SKM-1 treated with dmso at 0.1 percent for 144 hours (cell line): ENCODE measurements at regions not wholly inside any gene's neighbourhood (a gene's known extent, or its start where the extent isn't known, plus 50 kb on each side); places are given as distances from the start of the nearest gene placed in this dataset.
A peak's percentile ranks its signal among the peaks of the same experiment; 100 is the strongest.
"Not testable (repeated sequence)": the region's sequence is repeated elsewhere in the genome, so short reads cannot be mapped to it uniquely, and the experiment has no call there.

ENCODE experiments used
- DNase-seq: peaks from one replicate; lab custom pipeline; 2025; ENCODE audit not compliant: unreplicated experiment; lab: John Stamatoyannopoulos, UW

GRCh38 chr11:33971530-33971929 is 79.7 kb upstream of the LMO2 start:
- not testable (repeated sequence) for DNase-seq

DNA sequence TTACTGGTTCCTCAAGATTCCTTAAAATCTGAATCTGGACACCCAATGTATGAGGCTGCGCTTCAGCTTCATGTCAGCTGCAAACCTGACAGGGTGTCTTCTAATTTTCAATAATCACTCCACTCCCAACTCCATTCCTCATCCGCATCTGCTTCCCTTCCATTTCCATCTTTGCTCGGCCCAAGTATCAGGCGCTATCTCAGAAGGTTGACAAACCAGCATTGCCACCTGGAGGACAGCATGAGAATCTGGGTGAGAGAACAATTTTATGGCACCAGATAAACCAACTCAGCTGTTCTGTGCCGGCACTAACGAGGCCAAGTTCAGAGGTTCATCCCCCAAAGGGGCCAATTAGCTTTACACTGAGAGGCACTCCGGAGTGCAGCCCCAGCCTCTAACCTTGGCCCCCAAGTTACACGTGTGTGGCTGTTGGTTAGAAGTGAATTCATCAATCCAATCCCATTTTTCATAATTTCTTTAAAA is 79.1 kb upstream of the LMO2 start:
- DNase-seq = peak; percentile 68

GRCh38 chr11:33967451-33967850 is 75.6 kb upstream of the LMO2 start:
- no peak for DNase-seq

- DNase-seq = no peak
These were observed 73.2 kb upstream of the LMO2 start for GRCh38 chr11:33965032-33965431.

DNA sequence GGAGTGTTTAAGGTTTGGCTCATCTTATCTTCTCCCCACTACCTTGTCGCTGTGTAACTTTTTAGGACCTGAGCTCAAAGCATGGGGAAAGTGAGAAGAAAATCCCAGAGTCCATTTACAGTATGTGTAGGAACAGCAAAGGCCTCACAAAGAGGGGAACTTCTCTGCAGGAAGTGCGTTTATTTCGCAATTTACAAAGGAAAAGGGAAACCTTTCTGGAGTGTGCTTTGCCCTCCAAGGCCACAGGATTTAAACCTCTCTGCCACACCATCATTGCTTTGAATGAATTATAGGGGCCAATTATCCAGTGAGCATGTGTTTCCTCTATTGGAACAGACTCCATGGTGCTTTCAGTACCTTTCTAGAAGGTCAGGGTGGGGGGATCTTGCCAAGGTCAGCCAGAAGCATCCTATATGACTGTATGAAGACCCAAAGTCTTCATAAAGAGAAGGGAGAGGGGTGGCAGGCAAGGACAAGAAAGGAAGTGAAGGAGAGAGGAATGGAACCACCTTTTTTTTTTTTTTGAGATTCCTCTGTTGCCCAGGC is 68.1 kb upstream of the LMO2 start:
- DNase-seq = peak; percentile 7

DNA sequence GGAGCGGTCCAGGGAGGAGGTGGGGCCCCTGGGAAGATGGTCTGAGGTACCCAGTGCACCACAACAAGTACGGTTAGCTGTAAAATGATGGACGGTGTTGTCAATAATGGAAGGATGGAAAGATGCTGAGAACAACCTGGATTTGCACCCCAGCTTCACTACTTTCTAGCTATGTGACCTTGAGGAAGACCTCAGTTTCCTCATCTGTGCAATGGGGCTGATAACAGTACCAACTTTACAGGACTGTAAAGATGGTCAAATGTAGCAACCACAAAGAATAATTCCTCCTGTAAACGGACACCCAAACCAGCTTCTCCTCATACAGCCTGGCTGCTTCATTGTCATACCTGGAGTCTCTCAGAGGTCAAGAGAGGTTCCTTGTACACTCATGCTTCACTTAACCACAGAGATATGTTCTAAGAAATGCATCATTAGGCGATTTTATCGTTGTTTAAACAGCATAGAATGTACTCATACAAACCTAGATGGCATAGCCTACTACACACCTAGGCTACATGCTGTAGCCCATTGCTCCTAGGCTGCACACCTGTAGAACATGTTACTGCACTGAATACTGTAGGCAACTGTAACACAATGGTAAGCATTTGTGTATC is 65.5 kb upstream of the LMO2 start:
- no peak for DNase-seq

DNA sequence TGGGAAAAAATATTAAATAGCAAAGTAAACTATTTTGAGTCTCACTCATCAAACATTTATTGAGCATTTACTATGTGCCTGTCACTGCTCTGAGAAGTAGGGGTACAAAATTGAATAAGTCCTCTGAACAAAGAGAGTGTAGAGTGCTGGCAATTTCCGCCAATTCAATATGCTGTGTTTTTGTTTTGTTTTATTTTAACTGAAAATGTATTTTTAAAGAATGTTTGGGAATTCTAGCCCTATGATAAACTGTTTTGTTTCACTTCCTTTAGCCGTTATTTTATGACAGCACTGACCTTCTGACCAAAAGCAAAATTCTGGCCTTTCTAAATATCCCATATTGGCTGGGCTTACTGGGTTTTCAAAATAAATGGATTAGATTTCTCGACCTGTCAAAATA is 64.7 kb upstream of the LMO2 start:
- DNase-seq = no peak

DNA sequence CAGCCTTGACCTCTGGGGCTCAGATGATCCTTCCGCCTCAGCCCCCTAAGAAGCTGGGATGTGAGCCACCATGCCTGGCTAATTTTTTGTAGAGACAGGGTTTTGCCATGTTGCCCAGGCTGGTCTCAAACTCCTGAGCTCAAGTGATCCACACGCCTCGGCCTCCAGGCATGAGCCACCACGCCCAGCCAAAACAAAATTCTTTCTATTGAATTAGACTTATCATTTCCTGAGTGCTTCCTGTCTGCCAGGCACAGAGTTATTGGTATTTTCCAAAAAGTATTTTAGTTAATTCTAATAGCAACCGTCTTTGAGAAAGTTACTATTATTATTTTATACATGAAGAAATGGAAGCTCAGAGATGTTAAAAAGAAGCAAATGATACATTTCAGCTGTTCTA is 61.4 kb upstream of the LMO2 start:
- no peak for DNase-seq

GRCh38 chr11:33952805-33953204 is 60.9 kb upstream of the LMO2 start:
- DNase-seq = no peak

DNA sequence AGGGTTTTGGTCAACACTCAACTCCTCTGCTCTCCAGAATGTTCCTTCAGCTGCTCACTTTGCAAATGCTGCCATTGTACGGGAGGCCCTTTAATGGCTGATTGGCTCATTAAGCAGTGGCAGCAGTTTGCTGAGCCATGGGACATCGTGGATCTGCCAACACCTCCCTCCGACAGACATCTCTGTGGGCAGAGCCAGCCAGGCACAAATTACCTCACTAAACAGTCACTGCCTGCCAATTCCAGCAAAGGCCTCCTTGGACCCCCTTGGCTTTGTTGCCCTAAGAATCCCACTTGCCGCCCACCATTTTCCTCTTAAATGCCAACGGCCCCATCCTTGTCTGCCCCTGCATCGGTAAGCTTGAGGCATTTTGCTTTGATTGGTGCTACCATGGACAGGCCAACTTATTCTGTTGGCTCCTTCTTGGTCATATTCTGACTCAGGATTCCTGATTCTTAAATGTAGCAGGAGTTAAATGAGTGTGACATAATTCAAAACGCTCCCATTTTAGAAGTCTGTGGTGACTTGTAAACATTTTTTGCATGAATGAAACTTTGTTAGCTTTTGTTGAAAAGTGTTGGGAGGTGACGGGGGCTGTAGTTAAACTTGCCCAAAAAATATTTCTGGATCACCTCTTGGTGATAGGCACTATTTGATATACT is 57.5 kb upstream of the LMO2 start:
- DNase-seq = no peak

DNA sequence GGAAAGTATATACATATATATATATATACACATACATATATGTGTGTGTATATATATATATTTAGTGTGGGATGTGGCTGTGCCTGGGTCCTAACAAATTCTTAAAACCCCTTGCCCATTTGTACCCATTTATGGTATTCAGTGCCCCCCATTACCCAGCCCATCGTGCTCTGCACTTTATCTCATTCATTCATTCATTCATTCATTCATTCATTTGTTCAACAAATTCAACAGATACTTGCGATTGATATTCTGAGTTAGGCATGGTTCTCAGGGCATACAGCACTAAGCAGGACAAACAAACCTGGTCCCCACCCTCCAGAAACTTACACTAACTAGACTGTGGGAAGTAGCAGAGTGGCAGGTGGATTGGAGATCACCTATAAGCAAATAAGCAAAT is 56.6 kb upstream of the LMO2 start:
- no peak for DNase-seq

DNA sequence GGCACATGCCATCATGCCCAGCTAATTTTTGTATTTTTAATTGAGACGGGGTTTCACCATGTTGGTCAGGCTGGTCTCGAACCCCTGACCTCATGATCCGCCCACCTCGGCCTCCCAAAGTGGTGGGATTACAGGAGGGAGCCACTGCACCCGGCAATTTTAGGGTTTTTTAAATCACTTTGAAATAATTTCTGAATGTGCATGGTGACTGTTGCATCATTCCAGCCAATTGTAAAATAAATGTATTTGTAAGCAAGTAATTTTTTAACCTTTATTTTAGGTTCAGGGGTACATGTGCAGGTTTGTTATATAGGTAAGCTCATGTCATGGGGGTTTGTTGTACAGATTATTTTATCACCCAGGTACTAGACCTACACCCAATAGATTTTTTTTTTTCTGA is 56.0 kb upstream of the LMO2 start:
- DNase-seq = not testable (repeated sequence)

GRCh38 chr11:33946930-33947329 is 55.1 kb upstream of the LMO2 start:
- DNase-seq = no peak

GRCh38 chr11:33945481-33946268 is 53.8 kb upstream of the LMO2 start:
- DNase-seq = no peak

- no peak for DNase-seq
These were observed 53.0 kb upstream of the LMO2 start for GRCh38 chr11:33944693-33945424.

- DNase-seq = no peak
These were observed 52.4 kb upstream of the LMO2 start for GRCh38 chr11:33944345-33944692.

DNA sequence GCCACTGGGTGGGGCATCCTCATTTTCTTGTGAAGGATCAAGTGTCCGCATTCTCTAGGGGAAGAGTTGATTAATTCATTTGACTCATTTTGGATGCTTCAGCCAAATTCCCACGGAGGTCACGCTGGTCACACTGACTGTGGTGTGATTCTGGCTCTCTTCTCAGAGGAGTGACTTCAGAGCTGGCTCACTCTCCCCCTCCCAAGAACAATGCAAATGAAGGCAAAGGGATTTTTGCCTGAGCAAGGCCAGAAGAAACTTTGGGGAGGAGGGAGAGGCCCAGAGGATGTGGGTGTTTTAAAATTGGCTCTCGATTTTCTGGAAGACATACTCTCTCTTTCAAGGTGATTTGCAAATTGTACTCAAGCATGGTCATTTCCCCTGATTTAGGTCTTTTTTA is 51.1 kb upstream of the LMO2 start:
- DNase-seq = no peak

DNA sequence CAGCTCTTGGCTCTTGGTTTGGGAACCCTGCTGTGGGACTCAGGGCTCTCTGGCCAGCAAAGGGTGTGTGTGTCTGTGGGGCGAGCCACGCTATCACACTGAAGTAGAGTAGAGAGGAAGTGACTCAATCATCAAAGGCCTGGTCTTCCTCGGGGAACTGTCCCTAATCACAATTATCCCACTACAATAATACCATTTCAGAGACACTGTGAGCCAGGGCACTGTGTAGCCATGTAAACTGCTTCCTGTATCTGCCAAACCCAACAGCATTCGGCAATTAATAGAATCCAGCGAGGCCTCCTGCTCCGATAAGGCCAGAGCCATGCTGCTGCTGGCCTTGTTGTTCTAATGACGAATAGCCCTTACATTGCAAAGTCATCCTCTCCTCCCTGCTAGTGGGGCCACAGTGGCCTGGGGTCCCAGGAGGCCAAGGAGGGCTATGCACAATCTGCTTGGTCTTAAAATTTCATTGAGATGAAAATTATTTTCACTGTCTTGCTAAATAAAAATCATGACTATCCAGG is 49.8 kb upstream of the LMO2 start:
- peak; percentile 21 for DNase-seq
